HG02981 (cell line): ENCODE measurements at regions not wholly inside any gene's neighbourhood (a gene's known extent, or its start where the extent isn't known, plus 50 kb on each side); places are given as distances from the start of the nearest gene placed in this dataset.
"Not testable (repeated sequence)": the region's sequence is repeated elsewhere in the genome, so short reads cannot be mapped to it uniquely, and the experiment has no call there.

Experiments used
- ATAC-seq: cut with Tn5 transposase; IDR thresholded peaks from one replicate; pipeline ENCODE4 v1.9.1; 2021; ENCODE audit warnings: mild to moderate bottlenecking, moderate library complexity; ENCODE audit not compliant: unreplicated experiment

GRCh38 chr14:81738946-81739659, 205.4 kb upstream of the SEL1L start:
- ATAC-seq, result no peak

- no peak for ATAC-seq
These were observed 210.0 kb upstream of the SEL1L start for GRCh38 chr14:81743605-81744004.

GRCh38 chr14:81751198-81751597, 217.5 kb upstream of the SEL1L start:
- no peak for ATAC-seq

- no peak for ATAC-seq
These were observed 225.9 kb upstream of the SEL1L start for GRCh38 chr14:81759541-81759940.

GRCh38 chr14:81765651-81766275, 232.1 kb upstream of the SEL1L start:
- no peak for ATAC-seq

DNA sequence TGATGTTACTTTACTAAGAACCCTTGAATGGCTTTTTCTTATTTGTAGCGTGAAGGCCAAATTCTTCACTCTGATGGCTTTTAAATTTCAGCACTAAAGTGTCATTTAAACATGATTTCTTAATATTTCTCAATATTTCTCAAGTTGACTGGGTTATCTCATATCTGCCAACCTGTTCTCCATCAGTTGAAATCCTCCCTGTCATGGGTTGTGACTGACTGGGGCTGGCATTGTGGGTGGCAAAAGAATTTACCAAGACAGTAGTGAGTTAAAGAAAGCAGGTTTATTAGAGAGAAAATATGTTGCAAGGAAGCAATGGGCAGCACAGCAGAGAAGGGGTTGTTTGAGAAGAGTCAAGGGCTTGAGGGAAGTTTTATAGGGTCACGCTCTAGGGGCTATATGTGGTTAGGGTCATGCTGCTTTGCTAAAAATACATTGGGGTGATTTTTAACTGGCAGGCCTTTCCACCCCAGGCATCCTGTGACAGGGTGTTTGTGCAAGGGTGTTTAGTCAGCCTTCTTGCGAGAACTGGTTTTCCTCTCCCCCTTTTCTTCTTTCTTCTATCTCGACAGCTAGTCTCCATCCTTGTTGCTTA, 232.8 kb upstream of the SEL1L start:
- no peak for ATAC-seq

- ATAC-seq, result no peak
These were observed 233.8 kb upstream of the SEL1L start for GRCh38 chr14:81767266-81767995.

DNA sequence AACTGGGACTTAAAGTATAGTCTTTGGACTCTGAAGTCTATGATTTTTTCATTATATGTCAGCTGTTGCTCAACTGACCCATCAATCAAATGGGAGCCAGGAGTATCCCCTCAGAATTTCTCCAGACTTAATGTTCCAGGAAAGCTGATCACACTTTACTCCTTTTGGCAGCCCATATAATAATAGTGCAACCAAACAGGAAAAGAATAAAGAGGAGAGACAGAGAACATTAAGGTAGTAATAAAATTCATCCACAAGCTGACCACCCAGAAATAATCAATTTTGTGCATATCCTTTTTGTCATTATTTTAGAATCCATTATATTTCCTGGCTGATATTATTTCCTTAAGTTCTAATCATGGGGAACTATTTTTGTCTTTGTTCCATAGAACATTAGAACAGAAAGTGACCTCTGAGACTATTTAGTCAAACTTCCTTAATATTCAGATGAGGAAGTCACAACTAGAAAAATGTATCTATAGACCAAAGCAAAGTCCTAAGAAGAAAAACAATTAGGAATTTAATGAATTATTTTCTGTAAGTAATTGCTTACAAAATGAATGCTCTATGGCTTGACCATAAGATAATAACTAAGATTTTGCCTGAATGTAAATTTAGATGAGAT, 238.1 kb upstream of the SEL1L start:
- no peak for ATAC-seq

GRCh38 chr14:81772381-81772780, 238.7 kb upstream of the SEL1L start:
- no peak for ATAC-seq

- no peak for ATAC-seq
These were observed 242.9 kb upstream of the SEL1L start for GRCh38 chr14:81776531-81776930.

DNA sequence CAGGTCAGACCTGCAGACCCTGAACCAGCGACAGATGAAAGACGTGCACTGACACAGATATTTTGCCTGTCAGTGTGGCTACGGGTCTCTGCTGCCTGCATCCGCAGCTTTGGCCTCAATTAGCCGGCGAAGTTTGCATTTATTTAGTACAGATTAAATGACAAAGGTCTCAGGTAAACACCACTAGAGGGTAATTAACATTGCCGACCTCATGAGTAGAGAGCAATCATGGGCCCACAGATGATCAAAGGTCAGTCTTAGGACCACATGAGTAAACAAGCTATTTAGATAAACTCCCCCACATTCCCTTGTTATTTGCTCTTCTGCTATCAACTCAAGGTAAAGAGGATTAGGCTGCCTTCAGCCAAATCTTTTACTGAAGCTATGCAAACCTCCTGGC, 248.1 kb upstream of the SEL1L start:
- not testable (repeated sequence) for ATAC-seq

DNA sequence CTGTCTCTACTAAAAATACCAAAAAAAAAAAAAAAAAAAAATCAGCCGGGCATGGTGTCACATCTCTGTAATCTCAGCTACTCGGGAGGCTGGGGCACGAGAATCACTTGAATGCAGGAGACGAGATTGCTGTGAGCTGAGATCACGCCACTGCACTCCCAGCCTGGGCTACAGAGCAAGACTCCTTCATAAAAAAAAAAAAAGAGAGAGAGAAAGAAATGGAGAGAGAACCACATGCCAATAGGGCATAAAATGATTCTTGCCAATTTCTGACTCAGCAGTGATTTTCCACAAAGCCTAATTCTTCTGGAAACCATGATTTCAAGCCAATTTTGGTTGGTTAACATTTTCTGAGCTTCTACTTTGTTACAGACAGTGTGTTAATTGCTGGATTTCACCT, 250.4 kb upstream of the SEL1L start:
- ATAC-seq, result no peak

- ATAC-seq, result no peak
These were observed 263.7 kb upstream of the SEL1L start for GRCh38 chr14:81797315-81797714.

DNA sequence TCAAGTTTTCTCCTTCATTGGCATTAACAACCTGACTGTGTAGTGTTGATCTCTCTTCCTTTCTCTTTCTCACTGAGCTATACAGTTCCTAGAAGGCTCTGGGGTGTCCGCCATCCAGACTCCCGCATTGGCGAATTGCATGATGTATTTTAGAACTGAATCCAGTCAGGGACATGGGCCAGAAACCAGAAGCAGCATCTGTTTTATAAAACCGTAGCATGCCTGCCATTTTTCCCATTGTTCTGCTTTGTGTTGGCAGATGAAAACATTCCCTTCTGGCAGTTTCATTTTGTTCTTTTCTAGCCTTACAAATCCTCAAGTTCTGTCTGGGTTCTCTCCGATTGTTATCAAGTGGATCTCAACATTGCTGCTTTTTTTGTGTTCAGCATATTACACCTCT, 268.3 kb upstream of the SEL1L start:
- no peak for ATAC-seq

GRCh38 chr14:81802341-81802740, 268.7 kb upstream of the SEL1L start:
- no peak for ATAC-seq

DNA sequence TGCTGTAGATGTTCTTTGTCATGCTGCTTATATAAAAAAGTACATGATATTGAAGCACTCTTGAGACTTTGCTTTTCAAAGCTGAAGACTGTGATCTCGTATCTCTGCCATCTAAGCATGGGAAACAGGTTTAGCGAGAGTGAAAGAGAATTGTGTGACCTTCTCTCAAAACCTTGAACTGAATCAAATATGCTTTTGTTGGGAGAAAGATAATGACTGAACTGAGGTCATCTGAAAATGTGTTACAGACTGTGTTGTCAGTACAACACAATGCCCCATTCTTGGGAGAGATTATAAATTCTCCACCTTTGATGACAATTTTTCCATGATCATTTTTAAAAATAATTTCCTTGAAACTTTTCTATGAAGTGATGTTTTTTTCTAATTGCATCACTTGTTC, 272.1 kb upstream of the SEL1L start:
- no peak for ATAC-seq

DNA sequence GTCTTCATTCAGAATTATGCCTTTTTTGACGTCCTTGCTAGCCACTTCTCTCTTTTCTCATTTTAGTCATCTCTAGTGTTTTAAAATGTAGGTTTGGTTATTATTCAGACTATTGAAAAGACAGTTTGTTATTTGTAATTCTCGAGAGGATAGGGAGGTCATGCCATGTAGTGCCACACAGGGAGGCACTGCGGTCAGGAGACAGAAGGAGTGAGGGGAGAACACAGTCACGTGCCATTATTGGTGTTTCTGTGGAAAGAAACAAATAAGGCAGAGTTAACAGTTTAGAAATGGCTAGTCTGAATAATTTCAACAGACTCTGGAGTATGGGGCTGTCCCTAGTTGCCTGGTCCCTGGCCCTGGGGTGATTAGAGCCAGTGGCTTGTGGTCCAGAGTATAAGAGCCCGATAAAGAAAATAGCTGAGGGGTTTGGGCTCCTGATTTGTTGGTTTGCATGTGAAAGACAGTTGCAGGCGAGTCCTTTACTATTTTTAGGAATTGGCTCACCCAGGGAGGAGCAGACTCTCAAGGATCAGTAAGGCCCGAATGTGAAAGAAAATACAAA, 278.1 kb upstream of the SEL1L start:
- ATAC-seq, result no peak

DNA sequence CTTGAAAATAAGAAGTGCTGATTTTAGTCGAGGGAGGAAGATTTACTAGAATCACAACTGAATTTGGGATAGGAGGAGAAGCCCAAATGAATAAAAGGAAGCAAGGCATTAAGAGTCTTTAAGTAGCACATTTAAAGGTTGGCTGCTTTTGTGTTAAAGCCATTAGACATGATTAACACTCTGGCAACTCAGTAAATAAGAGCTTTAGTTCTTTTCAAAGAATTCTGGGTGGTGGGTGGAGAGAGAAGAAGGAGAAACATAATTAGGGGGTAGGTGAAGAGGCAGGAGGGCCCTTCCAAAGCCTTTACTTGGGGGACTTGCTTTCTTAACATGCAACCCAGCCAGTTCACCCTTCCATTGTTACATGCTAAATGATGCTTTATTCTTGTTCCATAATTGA, 284.6 kb upstream of the SEL1L start:
- no peak for ATAC-seq

- no peak for ATAC-seq
These were observed 285.7 kb upstream of the SEL1L start for GRCh38 chr14:81819344-81819743.

DNA sequence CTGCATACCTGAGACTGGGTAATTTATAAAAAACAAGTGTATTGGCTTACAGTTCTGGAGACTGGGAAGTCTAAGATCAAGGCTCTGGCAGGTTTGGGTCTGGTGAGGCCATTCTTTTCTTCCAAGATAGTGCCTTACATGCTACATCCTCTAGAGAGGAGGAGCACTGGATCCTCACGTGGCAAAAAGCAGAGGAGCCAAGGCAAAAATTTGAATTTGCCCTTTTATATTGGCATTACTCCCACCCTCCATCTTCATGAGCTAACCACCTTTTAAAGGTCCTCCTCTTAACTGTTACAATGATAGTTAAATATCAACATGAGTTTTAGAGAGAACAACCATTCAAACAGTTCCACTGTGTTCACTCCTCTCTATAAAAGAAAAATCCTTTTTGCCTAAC, 286.3 kb upstream of the SEL1L start:
- no peak for ATAC-seq

- ATAC-seq, result no peak
These were observed 292.4 kb upstream of the SEL1L start for GRCh38 chr14:81826081-81826480.
